NCI-H146 treated with DMSO at 0.1 percent for 48 hours (cell line): ENCODE measurements at regions not wholly inside any gene's neighbourhood (a gene's known extent, or its start where the extent isn't known, plus 50 kb on each side); places are given as distances from the start of the nearest gene placed in this dataset.

Experiments used
- DNase-seq: peaks from one replicate; lab custom pipeline; 2025; ENCODE audit not compliant: unreplicated experiment; lab: John Stamatoyannopoulos, UW

DNA sequence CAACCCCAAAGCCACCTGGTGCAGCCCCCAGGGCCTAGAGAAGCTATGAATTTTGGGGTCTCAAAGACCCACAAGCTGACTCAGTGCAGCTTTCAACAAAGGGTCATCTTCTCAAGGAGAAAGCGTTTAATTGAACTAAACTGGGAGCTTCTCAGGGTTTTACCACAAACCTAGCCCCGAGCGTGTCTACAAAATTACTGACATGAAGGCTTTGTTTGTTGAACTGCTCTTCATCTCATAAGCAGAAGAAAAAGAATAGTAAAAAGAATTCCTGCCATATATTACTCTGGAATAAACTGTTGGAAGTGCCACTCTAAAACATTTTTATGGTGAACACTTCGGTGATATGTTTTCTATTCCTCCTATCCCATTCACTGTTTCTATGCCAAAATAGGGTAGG lies 50.8 kb upstream of the INCENP start:
- no peak for DNase-seq

DNA sequence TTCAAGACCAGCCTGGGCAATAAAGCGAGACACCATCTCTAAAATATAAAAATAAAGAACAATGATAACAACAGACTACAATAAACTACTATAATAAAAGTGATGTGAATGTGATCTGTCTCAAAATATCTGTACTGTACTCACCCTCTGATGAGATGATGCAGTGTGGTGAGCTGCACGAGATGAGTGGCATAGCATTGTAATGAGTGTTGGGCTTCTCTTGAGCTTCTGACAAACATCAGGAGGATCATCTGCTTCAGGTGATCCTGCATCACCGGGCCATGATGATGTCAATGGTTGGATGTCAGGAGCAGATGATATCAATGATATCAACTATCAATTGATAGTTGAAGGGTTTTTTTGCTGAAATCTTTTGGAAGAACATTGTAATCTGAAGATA lies 52.4 kb upstream of the INCENP start:
- DNase-seq = no peak

DNA sequence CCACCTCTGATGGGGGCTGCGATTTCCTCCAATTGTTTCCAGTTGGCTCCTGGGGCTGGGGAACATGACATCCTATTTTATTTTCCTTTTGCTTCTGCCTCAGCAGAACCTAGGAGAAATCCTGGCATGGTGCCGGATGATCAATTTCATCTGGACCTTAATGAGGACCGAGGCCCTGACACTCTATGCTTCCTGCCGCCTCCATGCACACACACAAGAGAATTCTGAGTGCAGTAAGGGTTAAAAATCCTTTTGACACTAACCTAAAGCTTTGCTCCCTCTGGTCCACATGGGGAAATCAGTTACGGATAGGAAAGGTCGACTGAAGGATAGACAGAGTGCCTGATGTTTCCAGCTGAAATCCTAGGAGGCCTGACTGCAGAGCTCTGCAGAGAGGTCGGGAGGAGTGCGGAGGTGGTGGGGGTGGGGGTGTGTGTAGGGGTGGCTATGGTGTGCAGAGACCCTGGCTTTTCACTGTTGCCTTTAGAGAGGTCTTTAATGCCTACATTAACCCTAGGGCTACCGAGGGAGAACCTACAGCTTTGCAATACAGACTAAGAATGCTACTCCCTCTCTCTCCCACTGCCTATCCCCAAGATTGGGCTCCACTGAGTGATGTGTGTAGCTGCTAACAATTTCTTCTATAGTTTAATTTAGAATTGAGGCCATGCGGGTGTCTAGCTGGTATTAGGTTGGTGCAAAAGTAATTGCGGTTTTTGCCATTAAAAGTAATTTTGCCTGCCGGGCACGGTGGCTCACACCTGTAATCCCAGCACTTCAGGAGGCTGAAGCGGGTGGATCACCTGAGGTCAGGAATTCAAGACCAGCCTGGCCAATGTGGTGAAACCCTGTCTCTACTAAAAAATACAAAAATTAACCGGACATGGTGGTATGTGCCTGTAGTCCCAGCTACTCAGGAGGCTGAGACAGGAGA lies 53.6 kb upstream of the INCENP start:
- DNase-seq = no peak

DNA sequence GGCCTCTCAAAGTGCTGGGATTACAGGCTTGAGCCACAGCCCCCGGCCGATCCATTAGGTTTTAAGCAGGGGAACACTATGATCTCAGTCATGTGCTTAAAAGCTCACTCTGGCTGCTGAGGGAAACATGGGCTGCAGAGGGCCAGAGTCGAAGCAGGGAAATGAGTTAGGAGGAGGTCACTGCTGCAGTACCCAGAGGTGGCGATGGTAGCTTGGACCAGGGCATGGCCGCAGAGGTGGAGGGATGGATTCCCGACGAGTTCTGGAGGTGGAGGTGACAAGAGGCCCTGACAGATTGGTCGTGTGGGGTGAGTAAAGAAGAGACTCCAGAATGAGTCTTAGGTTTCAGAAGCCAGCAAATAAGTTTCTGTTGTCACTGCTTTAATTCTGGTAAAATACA lies 54.4 kb upstream of the INCENP start:
- DNase-seq = no peak

DNA sequence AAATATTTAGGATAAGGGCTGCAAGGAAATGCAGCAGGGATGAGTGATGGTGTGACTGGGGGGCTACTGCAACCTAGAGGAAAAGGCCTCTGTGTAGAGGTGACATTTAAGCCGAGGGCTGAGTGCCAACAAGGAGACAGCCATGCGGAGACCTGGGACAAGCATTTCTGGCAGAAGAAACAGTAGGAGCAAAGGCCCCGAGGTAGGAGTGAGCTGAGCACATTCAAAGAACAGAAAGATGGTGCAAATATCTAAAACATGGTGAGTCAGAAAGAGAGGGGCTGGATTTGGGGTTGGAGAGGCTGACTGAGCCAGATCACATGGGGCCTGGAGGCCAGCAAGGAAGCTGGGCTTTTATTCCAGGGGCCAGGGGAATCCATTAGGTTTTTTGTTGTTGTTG lies 55.1 kb upstream of the INCENP start:
- no peak for DNase-seq

DNA sequence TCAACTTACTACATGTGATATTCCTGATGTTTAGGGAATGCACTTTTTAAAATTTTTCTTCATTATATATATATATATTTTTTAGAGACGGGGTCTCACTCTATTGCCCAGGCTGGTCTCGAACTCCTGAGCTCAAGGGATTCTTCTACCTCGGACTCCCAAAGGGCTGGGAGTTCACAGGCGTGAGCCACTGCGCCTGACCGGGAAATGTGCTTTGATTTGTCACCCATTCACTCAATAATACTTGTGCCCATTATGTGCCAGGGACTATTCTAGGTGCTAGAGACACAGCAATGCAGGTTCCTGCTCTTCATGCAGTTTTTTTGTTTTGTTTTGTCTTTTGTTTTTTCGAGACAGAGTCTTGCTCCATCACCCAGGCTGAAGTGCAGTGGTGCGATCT lies 56.1 kb upstream of the INCENP start:
- no peak for DNase-seq

DNA sequence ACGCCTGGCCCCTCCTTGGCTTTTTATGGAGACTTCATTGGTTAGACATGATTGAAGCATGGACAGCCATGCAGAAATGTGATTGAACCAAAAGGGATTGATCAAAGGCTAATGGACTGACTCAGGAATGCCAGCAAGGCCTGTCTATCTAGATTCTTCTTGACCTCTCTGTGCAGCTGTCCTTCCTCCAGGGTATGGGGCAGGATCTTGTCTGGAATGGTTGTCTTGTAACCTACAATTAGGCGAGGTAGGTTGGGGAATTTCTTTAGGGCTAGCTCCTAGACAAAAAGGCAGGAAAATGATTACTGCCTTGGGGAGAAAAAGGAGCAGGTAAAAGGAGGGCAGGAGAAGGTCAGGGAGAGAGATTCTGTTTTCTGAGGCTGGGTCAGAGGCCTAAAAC lies 59.6 kb upstream of the INCENP start:
- DNase-seq = no peak

DNA sequence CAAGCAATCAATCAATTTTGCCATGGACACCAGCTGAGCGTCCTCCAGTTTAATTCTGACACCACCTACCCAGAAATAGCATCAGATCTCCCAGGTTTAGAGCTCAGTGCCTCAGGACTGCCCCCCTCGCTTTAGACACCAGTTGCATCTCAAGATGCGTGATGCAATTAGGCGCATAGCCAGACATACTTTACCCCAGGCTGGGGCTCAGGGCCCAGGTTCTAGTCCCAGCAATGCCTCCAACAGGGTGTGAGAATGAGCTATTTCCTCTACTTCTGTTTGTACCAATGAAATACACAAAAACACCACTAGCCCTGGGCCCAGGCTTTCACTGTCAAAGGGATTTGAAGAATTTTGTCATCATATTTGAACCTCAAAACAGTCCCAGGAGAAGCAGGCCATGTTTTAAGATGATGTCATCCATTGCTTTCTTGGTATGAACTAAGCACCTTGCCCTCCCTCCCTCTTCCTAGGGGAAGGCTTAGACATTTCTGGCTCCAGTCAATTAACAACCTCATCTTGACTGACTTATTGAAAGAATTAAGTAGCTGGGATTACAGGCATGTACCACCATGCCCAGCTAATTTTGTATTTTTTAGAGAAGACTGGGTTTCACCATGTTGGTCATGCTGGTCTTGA lies 61.5 kb upstream of the INCENP start:
- no peak for DNase-seq

DNA sequence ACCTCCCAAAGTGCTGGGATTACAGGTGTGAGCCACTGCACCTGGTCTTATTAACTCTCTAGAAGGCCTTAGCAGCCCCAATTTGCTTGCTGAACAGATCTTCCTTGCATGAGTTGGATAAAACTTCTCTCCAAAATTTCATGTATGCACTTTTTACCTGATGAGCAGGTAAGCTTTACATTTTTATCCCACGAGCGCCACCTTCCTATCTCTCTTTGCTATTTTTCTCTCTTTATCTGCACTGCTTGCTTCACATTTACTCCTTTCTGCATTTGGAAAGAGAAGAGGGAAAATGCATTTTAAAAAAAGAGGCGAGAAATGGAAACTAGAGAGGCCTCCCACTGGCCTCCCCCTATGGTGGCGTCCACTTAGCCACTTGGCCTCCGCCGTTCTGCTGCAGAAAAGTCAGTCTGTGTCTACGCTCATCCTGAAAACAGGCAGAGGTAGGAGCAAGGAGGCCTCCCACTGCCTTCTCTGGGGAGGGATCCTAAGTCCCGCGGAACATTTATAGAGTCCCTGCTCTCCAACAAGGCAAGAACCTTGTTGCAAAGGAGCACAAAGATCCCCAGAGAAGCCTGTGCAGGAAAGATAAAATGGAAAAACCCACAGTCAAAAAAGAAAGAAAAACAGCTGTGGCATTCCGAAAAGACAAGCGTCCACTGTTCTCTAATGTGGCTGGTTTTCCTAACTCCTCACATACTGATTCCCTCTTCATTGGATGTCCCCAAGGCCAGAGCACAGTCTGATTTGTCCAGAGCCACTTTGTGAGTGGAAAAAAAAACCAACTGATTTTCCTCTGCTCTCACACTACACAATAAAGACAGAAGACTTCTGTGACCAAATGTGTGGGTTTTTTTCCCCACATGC lies 62.2 kb upstream of the INCENP start:
- DNase-seq = no peak

DNA sequence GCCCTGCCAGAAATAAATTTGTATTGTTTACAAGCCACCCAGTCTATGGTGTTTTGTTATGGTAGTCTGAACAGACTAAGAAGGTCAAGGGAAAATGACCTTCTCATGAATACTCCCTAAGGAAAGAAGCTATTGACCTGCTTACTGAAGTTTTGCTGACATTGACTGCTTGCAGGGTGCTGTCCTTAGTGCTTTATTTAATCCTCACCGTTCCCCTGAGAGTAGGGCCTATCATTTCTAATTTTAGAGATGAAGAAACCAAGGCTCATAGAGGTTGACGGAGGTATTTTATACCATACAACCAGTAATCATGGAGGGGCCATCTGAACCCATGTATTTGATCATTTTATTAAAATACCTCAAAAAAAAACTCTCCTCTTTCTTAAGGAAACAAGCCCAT lies 66.7 kb upstream of the INCENP start:
- DNase-seq = no peak

DNA sequence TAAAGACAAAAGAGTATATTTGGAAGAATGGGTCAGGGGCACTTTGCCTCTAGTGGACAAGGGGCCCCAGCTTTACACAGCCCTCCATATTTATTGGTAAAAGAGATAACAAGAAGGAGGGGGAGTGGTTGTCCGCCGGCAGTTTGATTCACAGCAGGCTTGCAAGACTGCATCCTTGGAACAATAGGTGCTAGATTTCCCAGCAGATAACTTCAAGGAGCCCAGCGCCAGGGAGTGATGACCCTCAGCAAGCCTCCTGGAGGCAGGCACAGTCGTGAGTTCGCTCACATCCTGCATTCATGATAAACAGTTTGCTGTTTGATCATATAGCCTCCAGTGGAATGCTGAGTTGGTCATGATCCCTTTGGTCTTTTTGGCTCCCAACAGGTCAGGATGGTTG lies 67.8 kb upstream of the INCENP start:
- no peak for DNase-seq

DNA sequence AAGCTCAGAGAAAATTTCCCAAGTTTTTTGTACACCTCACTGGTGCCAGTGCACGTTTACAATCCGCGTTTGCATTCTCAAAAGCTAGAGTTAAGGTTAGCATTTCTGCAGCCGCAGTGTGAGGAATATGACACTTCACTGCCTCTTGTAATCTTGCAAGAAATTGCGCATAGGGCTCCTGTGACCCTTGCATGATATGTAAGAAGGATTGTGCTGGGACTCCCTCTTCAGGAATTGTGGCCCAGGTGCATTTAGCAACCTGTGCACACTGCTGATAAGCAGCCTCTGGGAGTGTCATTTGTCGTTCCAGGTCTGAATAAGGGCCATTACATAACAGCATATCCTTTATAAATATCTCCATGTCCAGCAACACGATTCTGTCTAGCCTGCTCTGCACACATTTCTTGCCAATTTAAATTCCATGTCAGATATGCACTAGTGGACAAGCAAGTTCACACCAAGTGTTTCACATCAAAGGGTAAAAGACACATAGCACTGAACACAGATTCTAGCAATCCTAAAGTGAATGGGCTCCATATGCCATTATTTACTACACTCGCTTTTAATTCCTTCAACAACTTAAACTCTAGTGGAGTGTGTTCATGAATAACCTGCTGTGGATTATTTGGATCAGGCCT lies 69.2 kb upstream of the INCENP start:
- DNase-seq = no peak

DNA sequence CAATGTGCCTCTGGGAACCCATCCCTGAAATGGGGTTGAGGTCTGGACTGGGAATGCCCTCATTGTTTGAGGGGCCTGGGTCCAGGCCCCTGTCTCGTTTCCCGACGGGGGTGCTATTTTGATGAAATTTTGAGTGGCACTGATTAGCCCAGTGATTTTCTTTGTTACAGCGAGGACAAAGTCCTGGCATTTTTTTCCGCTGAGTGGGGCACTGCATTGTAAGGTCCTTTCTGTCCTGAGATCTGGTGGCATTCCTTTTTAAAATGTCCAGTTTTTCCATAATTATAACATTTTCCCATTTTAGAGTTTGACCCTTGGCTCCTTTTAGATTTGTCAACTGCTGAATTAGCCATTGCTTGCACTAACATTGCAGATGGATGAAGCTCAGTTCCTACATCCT lies 69.7 kb upstream of the INCENP start:
- DNase-seq = no peak

DNA sequence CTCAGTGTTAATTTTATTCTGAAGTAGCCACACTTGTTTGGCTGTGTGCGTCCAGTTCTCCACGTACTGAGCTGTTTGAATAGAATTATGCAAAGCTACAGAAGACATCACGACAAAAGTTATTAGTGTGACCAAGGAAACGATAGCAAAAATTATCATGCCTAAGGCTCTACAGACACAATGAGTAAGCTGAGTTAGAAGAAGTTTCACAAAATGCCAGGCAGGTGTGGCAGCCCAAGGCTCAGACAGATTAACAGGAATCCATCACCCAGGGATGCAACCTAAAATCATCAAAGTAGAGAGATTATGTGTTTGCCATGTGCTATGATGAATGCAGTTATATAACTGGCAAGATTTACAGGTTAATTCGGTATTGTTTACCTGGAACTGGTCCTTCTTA lies 73.1 kb upstream of the INCENP start:
- DNase-seq = no peak

DNA sequence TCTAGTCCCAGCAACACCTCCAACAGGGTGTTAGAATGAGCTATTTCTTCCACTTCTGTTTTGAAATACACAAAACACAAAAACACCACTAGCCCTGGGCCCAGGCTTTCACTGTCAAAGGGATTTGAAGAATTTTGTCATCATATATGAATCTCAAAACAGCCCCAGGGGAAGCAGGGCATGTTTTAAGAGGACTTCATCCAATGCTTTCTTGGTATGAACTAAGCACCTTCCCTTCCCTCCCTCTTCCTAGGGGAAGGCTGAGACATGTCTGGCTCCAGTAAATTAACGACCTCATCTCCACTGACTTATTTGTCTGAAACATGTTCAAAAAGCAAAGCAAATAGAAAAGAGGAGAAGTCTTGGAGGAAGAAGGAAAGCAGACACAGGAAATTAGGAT lies 75.7 kb upstream of the INCENP start:
- no peak for DNase-seq

DNA sequence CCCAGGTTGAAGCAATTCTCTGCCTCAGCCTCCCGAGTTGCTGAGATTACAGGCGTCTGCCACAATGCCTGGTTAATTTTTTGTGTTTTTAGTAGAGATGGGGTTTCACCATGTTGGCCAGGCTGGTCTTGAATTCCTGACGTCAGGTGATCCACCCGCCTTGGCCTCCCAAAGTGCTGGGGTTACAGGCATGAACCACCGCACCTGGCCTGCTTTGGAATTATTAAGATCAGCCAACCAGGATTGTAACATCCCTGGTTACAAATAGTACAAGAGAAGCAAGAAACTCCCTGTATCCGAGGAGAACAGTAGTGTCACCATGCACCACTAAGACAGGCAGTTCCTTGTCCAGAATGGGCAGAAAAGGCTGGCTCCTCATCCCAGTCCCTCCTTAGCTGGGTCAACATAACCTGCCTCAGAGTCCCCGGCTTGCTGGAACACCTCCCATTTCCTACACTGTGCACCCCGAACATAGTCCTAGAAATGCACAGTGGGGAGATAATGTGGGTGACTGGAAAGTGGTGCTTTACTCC lies 77.2 kb upstream of the INCENP start:
- no peak for DNase-seq

DNA sequence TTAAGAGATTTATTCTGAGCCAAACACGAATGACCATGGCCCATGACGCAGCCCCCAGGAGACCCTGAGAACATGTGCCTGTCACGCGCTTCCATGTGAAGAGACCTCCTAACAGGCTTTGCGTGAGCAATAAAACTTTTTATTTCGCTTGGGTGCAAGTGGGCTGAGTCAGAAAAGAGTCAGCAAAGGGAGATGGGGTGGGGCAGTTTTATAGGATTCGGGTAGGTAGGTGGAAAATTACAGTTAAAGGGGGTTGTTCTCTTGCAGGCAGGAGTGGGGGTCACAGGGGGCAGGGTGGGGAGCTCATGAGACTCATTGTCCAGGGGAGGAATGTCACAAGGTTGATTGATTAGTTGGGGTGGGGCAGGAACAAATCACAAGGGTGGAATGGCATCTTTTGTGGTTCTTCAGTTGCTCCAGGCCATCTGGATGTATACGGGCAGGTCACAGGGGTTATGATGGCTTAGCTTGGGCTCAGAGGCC lies 77.2 kb upstream of the FTH1 start:
- DNase-seq = no peak

DNA sequence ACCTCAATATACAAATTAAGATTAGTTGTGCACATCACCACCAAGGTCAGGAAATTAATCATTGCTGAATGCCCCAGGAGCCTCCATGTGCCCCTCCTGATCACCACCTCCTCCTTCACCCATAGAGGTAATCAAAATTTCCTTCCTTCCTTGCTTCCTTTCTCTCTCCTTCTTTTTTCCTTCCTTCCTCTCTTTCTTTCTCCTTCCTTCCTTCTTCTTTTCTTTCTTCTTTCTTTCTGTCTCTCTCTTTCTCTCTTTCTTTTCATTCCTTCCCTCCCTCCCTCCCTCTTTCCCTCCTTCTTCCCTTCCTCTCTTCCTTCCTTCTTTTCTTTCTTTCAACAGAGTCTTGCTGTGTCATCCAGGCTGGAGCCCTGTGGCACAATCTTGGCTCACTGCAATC lies 67.9 kb upstream of the FTH1 start:
- no peak for DNase-seq

DNA sequence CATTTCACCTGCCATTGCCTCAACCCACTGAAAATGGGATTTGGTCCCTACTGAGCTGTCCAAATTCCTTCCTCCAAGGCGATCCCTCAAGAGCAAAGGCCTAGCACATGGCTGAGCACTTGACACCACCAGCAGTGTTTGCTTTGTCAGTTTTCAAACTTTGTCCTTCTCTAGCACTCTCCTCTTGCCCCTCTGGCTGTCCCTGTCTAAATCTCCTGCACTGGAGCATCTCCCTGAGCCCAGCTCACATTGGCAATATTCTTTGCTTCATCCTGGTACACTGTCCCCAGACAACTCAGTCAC lies 66.6 kb upstream of the FTH1 start:
- no peak for DNase-seq

DNA sequence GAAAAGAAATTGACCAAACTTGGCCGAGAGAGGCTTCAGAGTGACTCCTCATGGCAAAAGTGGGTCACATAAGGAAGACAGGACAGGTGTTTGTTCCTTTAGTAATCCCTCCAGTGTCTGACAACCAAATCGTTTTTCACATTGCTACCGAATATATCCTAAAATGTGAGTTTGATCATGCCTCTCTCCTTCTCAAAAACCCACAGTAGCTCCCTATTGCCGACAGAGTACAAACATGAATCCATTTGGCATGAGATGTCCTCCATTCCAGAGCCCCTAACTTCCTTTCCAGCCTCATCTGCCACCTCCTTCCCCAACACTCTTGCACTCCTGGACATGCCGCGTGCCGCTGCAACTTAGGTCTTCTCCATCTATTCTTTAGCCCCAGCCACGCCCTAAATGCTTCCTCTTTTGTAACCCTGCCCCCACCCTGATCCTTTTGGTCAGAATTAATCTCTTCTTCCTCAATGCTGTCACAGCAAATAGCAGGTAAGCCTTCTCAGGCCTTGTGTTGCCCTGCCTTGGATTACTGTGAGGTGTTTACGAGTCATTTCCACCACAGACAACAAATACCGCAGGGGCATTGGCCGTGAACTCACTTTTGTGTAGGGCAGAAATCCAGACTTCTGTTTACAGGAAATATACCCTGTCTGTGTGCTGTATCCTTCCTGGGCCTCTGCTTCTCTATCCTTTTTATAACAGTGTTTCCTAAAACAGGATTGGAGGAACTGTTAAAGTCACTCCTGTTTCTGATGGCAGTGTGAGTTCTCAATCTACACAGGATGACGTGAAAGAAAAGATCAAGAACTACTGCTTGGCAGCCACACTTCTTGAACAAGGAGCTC lies 66.0 kb upstream of the FTH1 start:
- no peak for DNase-seq
